MM.1S (cell line): ENCODE measurements at regions not wholly inside any gene's neighbourhood (a gene's known extent, or its start where the extent isn't known, plus 50 kb on each side); places are given as distances from the start of the nearest gene placed in this dataset.

Experiments
- CTCF ChIP-seq: fragments of 300-600 bp; sonication (generic); IDR thresholded peaks from 2 replicates; pipeline ENCODE4 v1.5.1; 2016; ENCODE audit warnings: antibody characterized with exemption, low read length, mixed read lengths
- EZH2 ChIP-seq: fragments of 300-600 bp; sonication (generic); optimal IDR thresholded peaks from 2 replicates; pipeline ENCODE3; 2017; ENCODE audit warnings: low read depth, mild to moderate bottlenecking, antibody characterized with exemption, low read length, mixed read lengths
- EZH2phosphoT487 ChIP-seq: fragments of 300-600 bp; sonication (generic); IDR thresholded peaks from 2 replicates; pipeline ENCODE4 v1.6.1; 2018; ENCODE audit warnings: antibody characterized with exemption, low read length

DNA sequence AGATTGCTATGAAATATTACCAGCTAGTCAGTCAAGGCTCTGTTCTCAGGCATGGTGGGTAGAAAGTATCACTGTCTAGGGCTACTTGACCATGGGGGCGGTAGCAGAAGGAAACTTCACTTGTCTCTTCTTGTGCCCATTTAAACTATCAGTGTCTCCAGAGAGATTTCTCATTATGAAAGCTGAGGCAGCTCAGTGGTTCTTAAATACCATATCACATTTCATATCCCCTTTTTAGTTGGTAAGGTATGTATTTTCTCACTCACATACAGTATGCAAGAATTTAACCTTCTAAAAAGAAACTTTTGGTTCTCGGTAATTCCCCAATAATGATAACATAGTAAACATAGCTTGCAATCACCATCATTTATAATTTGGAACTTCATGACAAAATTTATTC is 1180.0 kb upstream of the TENM4 start:
- TF ChIP-seq CTCF (no peak), EZH2phosphoT487 (no peak), EZH2 (no peak)
